ENCODE measurements at regions not wholly inside any gene's neighbourhood (a gene's known extent, or its start where the extent isn't known, plus 50 kb on each side); places are given as distances from the start of the nearest gene placed in this dataset.

DNA sequence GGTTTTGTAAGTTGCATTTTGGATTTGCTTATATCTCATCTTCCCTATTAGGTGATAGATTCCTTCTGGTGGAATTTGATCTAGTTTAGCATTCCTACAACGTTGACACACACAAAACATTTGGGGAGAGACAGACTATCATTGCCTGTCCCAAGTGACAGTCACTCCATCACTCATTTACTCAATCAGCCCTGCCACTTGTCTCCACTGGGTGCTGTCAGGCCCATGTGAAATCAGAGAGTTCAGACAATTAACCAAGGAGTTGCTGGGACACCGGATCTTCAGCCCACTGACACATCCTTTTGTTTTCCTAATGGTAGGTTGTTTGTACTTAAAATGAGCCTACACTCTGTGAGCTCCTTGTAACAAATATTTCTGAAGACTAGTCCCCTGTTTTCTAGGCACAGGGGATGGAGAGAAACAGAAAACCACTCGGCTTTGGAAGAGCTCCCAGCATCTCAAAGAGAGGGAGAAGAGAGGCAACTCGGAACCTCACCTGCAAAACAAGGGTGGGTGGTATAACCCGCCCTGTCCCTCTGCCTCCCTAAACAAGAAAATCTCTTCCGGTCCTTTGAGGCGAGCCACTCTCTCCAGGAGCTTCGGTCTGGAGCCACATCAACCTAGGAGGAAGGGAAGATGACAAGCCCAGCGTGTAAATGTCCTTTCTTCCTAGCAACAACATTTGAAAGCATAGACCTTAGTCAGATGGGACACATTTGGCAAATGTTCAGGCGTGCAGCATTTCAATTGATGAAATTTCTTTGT lies 440.9 kb upstream of the KLF12 start:
- Histone ChIP-seq H3K27ac (ENCODE audit: low read length) (no peak overlapping the region), H3K36me3 (ENCODE audit: control insufficient read depth, insufficient read depth, low read length) (no peaks in the 10 kb centered on the region), H3K4me1 (ENCODE audit: control insufficient read depth, insufficient read depth, low read length) (no peaks in the 10 kb centered on the region), H3K9me3 (ENCODE audit: control insufficient read depth, insufficient read depth, low read depth, low read length) (no peaks in the 10 kb centered on the region), H3K27me3 (ENCODE audit: control insufficient read depth, insufficient read depth, low read length) (no peaks in the 10 kb centered on the region), H3K4me3 (ENCODE audit: low read depth in 2 of 2, low read length in 2 of 2) (peak overlapping the region in 1 of 2 experiments; percentile 8; a peak in 1 of 4 replicates)
- DNase-seq (ENCODE audit: low read depth, low spot score) (no peak), ATAC-seq (no peak)
- ChIA-PET POLR2A (no interaction called here), CTCF (no interaction called here)
- in situ Hi-C loops (cut with HindIII; ENCODE audit: low pct_unique_long_range_greater_than_20kb, low sequenced_read_pairs): no loop called here
- no peak for TF ChIP-seq SIN3A (IDR thresholded peaks at IDR 0.05; ENCODE audit: borderline replicate concordance, insufficient read depth, low read depth, low read length)
- TF ChIP-seq, protein P1, sequence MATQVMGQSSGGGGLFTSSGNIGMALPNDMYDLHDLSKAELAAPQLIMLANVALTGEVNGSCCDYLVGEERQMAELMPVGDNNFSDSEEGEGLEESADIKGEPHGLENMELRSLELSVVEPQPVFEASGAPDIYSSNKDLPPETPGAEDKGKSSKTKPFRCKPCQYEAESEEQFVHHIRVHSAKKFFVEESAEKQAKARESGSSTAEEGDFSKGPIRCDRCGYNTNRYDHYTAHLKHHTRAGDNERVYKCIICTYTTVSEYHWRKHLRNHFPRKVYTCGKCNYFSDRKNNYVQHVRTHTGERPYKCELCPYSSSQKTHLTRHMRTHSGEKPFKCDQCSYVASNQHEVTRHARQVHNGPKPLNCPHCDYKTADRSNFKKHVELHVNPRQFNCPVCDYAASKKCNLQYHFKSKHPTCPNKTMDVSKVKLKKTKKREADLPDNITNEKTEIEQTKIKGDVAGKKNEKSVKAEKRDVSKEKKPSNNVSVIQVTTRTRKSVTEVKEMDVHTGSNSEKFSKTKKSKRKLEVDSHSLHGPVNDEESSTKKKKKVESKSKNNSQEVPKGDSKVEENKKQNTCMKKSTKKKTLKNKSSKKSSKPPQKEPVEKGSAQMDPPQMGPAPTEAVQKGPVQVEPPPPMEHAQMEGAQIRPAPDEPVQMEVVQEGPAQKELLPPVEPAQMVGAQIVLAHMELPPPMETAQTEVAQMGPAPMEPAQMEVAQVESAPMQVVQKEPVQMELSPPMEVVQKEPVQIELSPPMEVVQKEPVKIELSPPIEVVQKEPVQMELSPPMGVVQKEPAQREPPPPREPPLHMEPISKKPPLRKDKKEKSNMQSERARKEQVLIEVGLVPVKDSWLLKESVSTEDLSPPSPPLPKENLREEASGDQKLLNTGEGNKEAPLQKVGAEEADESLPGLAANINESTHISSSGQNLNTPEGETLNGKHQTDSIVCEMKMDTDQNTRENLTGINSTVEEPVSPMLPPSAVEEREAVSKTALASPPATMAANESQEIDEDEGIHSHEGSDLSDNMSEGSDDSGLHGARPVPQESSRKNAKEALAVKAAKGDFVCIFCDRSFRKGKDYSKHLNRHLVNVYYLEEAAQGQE (IDR thresholded peaks at IDR 0.05; ENCODE audit: insufficient read depth in 1 of 2, low read depth in 2 of 2, low read length in 1 of 2): no peak
- no peak for TF ChIP-seq CTCF (IDR thresholded peaks at IDR 0.05)
- TF ChIP-seq TCF7L2 (IDR thresholded peaks at IDR 0.05; ENCODE audit: low read depth, low read length): no peak
- no peak for TF ChIP-seq POLR2AphosphoS5 (IDR thresholded peaks at IDR 0.05; ENCODE audit: low read depth, low read length)
- BruUV-seq (replicated peaks): no TSS peak
- intact Hi-C loops (cut with micrococcal nuclease; ENCODE audit: unreplicated experiment): no loop called here

GRCh38 chr13:74573654-74574053 lies 439.4 kb upstream of the KLF12 start:
- no peak for TF ChIP-seq POLR2AphosphoS5 (IDR thresholded peaks at IDR 0.05; ENCODE audit: low read depth, low read length)
- no peak for TF ChIP-seq TCF7L2 (IDR thresholded peaks at IDR 0.05; ENCODE audit: low read depth, low read length)
- TF ChIP-seq, protein P1 (IDR thresholded peaks at IDR 0.05; ENCODE audit: insufficient read depth in 1 of 2, low read depth in 2 of 2, low read length in 1 of 2): no peak
- TF ChIP-seq CTCF (IDR thresholded peaks at IDR 0.05): no peak
- no peak for TF ChIP-seq SIN3A (IDR thresholded peaks at IDR 0.05; ENCODE audit: borderline replicate concordance, insufficient read depth, low read depth, low read length)
- H3K9me3 ChIP-seq (ENCODE audit: control insufficient read depth, insufficient read depth, low read depth, low read length): no peaks in the 10 kb centered on the region
- in situ Hi-C loops (cut with HindIII; ENCODE audit: low pct_unique_long_range_greater_than_20kb, low sequenced_read_pairs) (no loop called here), intact Hi-C loops (cut with micrococcal nuclease; ENCODE audit: unreplicated experiment) (no loop called here)
- no peak overlapping the region for H3K4me3 ChIP-seq (ENCODE audit: low read depth in 2 of 2, low read length in 2 of 2)
- ATAC-seq: no peak
- H3K27ac ChIP-seq (ENCODE audit: low read length): no peak overlapping the region
- no TSS peak for BruUV-seq (replicated peaks)
- CTCF ChIA-PET: no interaction called here
- POLR2A ChIA-PET: no interaction called here
- H3K4me1 ChIP-seq (ENCODE audit: control insufficient read depth, insufficient read depth, low read length): no peaks in the 10 kb centered on the region
- no peaks in the 10 kb centered on the region for H3K27me3 ChIP-seq (ENCODE audit: control insufficient read depth, insufficient read depth, low read length)
- H3K36me3 ChIP-seq (ENCODE audit: control insufficient read depth, insufficient read depth, low read length): no peaks in the 10 kb centered on the region
- DNase-seq (ENCODE audit: low read depth, low spot score): no peak

Data from Panc1 (cell line).